Cardiac septum (tissue), 1 donor: ENCODE measurements at regions not wholly inside any gene's neighbourhood (a gene's known extent, or its start where the extent isn't known, plus 50 kb on each side); places are given as distances from the start of the nearest gene placed in this dataset.
A peak's percentile ranks its signal among the peaks of the same experiment; 100 is the strongest.

ENCODE experiments used
- DNase-seq: peaks from one replicate; pipeline ENCODE4 v3.0.0-alpha.2; 2020; ENCODE audit warnings: low spot score
- intact Hi-C: fragments of 100-400 bp; cut with DNase I; formaldehyde crosslinking; loops from one replicate; pipeline ENCODE4 v1.14.0; 2022
- donor health status: DM: no; HTN: no; CAD: no.

DNA sequence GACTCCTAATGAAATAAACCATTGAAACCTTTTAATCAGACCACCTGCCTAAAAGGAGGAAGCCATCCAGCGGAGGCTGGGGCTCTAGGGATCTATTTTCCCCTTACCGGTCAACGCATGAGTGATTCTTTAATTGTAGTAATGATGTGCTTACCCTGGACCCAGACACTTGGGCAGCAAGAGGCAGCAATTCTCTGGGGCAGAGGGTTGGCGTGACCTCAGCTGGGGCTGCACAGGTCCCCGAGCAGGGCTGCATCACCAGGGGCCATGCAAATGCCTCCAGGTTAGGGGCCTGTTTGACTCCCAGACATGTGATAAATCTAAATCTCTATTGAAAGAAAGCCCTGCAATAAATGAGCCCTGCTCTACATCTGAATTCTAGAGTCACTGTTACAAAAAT is 194.2 kb upstream of the TSHZ3 start:
- DNase-seq, result peak; percentile 54
- intact Hi-C loops, result no loop called here

DNA sequence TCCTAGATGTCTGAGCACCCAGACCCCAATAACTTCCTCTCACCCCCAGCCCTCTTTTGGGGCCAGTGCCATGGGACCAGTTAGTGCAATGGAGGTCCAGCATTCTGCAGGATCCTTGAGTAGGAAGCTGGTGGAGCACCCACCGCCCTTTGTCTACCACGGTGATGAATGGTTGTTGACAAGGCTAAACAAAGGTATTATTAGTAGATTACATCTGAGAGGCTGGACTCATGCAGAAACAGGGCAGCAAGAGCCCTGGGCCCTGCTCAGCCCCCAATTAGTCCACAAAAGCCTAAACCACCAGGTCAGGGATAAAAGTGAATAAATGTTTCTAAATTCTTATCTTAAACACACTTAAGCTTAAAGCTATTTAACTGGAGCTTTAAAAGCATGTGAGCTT is 196.5 kb upstream of the TSHZ3 start:
- peak; percentile 49 for DNase-seq
- intact Hi-C loops, result no loop called here

DNA sequence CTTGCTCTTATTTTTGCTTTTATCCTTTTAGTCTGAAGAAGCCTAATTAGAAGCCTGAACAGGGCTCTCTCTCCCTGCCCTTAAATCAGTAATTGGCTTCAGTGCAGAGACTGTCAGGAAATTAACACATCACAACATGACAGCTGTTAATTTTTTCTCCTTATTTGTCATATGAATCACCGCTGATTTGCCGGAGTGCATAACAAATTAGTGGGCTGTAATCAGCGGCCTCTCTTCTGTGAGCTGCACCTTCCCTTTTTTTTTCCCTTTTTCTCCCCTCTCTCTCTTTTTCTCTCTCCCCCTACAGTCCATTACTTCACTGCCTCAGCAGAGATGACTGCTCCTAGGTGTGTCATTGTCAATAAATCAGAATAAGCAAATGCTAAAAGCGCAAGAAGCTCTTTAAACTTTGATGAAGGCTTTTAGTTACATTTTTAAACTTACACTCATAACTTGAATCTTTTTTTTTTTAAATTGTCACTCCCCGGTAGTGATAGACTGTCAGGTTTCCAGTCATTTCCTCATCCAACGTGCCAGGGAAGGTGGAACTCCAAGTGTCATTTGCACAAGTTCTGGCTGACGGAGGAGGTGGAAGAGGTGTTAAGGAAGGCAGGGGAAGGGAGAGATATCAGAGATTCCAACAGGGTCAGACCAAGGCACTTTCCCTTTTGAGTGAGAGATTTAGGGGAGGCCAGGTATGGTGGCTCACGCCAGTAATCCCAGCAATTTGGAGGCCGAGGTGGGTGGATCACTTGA is 197.1 kb upstream of the TSHZ3 start:
- intact Hi-C loops, result no loop called here

DNA sequence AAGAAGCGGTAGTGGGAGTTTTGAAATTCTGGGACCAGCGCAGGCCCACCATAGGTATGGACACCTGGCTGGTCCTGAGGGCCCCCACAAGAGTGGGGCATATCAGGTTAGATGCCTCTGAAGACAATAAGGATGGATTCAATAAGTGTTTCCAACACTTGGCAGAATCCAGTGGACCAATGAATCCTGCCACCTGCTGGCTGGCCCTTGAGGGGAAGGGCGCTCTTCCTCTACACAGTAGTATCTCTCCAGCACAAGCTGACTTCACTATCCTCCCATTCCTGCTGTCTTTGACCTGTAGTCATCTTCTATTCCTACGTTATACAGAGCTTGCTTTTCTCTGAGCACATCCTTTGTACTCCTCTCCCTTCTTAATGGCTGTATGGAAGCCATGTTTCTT is 199.7 kb upstream of the TSHZ3 start:
- peak; percentile 38 for DNase-seq
- intact Hi-C loops, result no loop called here

More for the DNA sequence above, 197.1 kb upstream of the TSHZ3 start:
- no peak for DNase-seq

DNA sequence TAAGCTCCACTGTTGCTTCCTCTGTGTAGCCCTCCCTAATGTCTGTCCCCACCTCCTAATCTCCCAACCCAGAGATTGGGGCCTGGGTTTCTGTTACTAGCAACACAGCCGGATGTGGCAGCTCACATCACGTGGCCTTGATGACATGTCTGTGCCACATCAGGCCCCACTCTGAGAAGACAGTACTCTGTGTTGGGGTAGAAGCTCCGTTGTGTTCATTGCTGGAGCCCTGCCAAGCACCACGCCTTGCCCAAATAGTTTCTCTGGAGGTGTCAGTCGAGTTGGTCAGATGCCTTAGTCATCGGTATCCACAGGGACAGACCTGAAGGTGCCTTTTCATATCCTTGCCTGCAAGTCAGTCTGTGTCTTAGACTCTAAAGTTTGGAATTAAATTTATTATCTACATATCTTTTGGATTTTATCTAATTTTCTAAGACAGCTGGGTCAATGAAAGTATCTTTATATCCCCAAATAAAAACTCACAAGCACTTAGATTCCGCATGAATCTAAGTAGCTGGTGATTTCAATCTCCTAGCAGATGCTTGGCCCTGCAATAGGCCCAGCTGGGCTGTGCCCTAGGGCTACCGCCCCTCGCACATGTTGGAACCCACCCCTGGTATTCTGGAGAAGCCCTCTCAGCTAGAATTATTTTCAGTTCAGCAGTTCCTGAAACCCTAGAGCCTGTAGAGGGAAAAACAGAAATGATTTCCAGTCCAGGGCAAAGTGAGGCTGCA is 204.0 kb upstream of the TSHZ3 start:
- no peak for DNase-seq
- intact Hi-C loops, result no loop called here

DNA sequence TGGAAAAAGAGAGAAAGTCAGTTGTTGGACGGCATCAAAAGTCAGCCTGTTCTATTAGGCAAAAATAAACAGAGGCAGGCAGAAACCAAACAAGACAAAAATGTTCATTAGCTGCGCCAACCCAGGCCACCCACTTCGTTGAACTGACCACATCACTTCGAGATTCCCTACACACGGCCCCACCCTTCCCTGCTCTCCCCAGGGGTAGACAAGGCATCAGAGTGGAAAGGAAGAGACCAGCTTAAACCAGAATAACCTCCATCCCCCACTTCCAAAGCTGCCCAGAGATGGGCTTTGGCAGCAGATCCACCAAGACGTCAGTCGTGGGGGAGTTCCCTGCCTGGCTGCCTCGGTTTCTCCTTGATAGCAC is 204.6 kb upstream of the TSHZ3 start:
- no peak for DNase-seq
- intact Hi-C loops, result no loop called here

DNA sequence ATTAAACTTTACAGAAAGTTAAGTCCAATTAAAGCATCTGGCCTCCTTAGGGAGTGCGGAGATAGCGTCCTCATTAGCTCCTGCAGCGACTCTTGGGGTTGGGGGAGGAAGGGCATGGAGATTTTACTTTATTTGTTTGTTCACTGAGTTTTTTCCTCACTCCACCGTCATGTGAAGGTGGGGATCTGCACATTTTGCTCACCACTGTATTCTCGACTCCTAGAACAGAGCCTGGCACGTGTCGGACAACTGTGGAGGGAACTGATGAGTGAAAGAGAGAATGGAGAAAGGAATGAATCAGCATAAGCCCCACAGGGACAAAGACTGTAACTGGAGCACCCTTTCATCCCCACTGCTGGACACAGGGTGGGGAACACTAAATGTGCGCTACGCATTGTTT is 205.1 kb upstream of the TSHZ3 start:
- DNase-seq, result no peak
- intact Hi-C loops, result no loop called here

DNA sequence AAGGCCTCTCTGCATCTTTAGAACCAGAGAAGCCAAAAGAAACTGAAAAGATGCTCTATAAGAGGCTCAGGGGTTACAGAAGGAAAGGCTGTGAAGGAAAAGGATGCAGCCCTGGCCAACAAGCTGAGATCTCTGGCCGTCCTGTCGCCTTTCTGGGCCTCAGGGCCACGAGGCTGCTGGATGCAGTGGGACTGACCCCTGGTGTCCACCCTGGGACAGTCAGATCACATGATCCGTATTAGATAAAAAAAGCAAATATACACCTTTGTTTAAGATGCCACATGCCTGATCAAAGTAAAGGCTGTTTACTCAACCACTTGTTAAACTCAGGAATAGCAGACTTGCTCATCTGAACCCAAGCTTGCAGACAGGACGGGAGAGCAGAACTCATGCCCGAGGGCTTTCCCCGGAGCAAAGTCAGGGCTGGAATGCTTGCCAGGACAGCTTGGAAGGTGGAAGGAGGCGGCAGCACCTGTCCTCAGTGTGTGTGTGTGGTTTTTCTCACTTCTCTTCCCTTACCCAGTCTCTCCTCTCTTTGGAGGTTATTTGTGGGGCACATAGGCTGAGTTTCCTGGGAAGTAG is 206.5 kb upstream of the TSHZ3 start:
- intact Hi-C loops, result no loop called here
- no peak for DNase-seq

DNA sequence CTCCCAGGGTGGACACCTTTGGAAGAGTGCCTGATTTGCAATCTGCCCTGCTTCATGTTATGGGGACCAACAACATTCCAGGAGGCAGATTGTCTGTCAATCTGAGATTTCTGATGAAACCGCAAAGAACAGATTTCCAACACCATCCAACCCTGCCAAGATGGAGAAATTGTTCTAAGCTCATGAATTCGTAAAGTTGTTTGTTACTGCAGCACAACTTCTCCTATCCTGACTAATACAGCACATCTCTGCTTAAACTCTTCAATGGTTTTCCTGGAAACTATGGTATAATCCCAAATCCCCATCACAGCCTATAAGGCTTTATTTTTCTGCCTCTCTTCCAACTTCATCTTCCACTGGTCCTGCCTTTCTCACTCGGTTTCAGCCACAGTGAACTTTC is 210.3 kb upstream of the TSHZ3 start:
- intact Hi-C loops, result no loop called here
- DNase-seq, result no peak

DNA sequence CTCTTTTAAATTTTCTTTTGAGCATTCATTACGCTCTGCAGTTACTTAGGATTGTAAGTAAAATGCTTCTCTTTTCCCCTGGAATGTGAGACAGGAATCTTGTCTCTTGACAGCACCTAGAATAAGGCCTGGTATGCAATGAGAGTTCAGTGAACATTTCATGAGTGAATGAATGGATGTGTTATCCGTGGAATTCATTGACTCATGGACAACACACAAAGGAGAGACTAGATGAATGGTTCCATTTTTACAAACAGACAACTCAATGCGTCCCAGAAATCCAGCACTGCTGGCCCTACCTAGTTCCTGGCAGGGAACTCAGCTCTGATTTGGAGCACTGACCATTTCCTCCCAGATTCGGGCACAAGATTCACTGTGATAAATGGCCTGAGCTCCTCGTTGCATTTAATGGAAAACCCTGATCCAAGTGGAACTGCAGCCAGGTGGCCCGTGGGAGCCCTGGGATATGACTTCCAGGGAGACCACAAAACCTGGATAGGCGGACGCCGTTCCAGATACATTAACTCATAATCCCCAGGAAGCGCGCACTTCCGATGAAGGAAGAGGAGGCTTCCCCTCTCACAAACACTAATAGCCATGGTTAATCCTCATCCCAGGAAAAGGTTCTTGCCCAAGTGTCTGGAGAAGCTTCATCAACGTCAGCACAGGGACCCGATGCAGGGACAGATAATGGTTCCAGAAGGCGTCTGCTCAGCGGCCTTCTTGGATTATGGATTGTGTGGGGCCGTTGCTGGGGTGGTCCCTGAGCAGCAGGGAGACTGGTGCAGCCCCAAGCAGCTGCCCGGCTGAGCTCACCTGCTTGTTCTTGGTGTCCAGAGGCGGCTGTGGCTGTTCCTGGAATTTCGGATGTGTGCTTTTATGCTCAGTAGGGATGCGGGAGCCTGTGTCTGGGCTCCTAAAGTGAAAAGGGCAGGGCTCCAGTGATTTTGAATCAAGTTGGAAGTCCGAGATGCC is 211.1 kb upstream of the TSHZ3 start:
- intact Hi-C loops, result no loop called here
- peak; percentile 43 for DNase-seq

DNA sequence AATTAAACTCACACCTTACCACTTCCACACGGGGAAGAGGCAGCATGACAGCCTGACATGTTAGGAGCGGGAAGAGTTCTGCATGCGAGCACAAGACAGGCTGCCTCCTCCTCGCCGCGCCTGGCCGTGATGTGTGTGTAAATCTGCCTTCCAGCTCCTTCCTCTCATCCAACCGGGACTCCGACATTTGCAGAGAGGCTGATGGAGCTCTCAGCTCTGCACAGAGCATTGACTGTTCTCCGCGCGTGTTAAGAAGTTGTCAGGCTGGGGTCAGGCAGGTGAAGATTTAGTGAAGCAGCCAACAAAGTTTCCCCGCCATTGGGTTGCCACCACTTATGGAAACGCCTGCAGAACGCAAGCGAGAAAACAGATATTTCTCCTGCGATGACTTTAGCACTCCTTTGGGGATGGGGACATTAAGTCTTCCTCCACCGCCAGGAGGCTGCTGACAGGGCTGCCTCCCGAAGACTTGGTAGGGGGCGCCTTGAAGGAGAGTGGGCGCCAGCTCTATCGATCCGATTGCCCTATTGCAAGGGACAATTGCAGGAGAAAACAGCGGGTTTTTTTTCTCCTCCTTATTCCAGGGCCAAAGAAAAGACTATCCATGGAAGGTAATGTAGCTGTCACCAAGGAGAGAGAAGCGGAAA is 213.9 kb upstream of the TSHZ3 start:
- intact Hi-C loops, result no loop called here
- DNase-seq, result peak; percentile 39

DNA sequence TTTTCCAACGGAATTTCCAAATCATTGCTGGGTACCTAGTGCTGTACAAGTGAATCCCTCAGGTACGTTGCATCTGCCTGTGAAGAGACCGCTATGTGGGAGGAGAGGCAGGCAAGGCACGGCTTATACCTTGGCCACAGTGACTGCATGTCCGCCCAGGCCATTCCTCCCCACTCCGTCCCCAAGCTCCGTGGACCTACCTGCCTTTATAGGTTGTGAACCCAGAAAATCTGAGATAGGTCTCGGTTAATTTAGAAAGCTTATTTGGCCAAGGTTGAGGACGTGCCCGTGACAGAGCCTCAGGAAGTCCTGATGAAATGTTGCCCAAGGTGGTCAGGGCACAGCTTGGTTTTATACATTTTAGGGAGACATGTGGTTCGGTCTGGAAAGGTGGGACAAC is 218.5 kb upstream of the TSHZ3 start:
- intact Hi-C loops, result no loop called here
- no peak for DNase-seq

DNA sequence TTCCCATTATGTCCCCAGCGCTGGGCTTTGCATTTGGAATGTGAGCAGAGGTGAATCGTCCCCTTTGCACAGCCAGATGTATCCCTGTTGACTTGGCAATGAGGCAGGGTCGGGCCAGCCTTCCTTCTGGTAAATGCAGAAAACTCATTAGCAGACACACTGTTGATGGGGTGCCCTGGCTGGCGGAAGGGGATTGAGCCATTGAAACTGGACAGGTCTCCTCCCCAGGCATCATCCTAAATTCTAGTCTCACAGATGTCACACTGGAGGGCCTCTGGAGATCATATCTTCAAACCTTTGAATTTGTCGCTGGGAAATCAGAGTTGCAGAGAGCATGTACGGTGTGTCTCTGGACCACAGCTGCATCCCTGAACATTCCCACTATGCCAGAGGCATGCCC is 219.5 kb upstream of the TSHZ3 start:
- intact Hi-C loops, result no loop called here
- no peak for DNase-seq

DNA sequence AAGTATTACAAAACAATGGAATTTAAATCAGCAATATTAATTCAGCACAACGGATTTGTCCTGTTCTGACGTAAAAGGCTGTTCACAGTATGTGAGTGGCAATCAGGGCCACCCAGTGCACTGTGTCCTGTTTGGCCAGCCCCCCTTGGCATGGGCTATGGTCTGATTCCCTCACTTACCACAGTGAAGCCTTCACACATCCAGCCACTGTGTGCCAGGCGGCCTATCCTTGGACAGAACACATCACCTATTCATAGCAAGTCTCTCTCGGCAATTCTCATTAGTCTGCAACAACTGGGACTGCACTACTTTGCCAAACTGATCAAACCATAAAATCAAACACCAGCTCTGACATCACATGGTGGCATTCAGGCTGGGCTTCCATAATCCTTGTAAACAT is 221.5 kb upstream of the TSHZ3 start:
- DNase-seq, result peak; percentile 33

DNA sequence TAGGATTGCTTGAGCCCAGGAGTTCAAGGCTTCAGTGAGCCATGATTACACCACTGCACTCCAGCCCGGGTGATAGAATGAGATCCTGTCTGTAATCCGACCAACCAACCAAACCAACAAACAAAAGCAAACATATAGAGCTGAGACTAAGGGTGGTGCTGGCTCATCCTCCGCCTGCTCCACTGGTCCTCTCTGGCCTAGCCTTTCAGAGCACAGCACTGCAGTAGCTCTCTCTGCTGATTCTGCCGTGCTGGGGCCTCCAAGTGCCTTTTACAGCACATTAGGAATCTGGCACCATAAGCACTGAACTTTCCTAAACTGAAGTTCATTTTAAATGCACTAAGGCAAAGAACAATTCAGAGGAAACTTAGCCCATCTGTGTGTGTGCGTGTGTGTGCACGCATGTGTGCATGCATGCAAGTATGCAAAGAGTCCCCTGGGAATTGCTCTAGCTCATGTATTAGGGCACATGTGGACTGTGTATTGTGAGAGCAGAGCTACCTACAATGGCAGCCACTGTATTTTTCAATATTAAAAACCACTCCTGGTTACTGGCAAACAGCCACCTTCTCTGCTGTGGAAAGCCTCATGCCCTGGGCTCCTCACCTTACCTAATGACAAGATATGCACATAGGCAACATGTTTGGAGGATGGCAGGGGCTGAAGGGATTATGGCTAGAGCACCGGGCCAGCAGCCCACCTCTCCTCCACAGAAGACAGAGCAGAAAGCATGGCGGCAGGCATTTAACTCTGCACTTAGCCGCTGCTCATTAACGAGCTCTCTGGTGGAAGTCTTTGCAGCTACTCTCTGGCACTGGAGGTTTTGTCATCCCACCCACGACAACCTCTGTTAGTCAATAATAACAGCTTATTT is 223.1 kb upstream of the TSHZ3 start:
- DNase-seq, result peak; percentile 67

More for the DNA sequence above, 221.5 kb upstream of the TSHZ3 start:
- intact Hi-C loops, result no loop called here

DNA sequence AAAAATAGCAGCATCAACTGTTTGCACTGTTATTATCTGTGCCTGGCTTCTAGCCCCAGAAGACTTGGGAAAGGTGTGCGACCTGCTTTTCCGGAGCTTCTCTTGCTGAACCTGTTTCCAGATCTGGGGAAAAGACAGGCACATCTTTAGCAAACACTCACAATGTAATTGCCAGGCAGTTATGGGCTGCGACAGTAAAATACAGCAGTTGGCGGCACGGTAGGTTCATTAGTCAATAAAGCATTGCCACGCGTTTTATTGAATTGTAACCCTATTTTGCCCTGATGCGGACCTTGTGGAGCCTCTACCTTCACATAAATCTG is 223.7 kb upstream of the TSHZ3 start:
- intact Hi-C loops, result no loop called here
- DNase-seq, result no peak

More for the DNA sequence above, 223.1 kb upstream of the TSHZ3 start:
- intact Hi-C loops, result no loop called here

DNA sequence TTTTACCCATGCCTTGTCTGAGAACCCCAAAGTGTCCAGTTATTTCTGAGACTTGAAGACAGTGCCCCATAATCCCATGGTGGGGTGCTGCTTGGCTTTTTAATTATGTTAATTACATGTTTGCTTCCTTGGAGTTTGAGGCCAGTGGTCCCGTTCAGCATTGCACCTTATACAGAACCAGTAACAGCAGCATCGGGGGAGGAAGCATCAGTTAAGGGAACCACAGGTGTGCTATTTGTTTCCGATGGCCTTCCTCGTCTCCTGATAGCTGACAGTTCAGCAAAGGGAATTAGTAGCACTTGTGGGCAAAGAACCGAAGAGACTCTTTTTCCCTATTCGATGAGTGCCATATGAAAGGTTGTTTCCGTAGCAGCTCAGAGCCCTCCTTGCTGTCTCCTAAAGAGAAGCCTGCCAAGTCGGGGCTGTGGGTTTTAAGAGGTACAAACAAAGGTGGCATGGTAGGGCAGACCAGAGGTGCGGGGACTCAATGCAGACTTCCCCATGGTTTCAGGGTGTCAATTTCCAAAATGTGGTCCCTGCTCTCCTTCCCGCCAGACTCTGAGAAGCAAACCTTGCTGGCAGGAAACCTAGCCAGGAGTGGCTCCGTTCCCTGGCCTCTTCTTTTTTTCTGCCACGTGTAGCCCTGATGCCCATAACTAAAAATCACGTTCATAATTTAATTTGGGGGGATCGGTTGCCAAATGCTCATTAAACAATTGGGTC is 225.2 kb upstream of the TSHZ3 start:
- intact Hi-C loops, result no loop called here
- DNase-seq, result no peak

DNA sequence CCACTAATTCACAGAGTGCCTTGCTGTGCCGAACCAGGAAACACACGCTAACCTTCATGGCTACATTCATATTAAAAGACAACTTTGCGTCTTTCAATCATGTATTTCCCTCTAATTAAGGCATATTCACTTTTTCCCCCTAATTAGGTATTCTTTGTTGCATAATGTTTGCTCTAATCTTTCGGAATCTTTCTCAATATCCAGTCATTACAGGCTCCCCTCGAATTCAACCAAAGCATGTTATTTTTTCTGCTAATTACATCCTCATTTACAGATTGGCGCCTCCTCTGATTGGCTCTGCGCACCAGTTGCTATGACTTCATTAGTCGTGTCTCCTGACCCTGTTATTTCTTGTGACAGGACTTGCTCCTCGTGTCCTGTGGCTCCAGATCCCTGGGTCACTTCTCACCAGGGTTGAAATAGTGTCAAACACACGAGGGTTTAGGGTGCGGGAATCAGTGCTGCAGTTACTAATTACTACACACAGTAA is 226.7 kb upstream of the TSHZ3 start:
- DNase-seq, result peak; percentile 7
- intact Hi-C loops, result no loop called here
